ENCODE measurements at regions not wholly inside any gene's neighbourhood (a gene's known extent, or its start where the extent isn't known, plus 50 kb on each side); places are given as distances from the start of the nearest gene placed in this dataset.
A peak's percentile ranks its signal among the peaks of the same experiment; 100 is the strongest.
"Not testable (repeated sequence)": the region's sequence is repeated elsewhere in the genome, so short reads cannot be mapped to it uniquely, and the experiment has no call there.

GRCh38 chr17:21470422-21470821 lies 94.3 kb downstream of the KCNJ12 start:
- not testable (repeated sequence) for DNase-seq (ENCODE audit: low read depth)

- DNase-seq (ENCODE audit: low read depth), result no peak
Observed at GRCh38 chr17:21470861-21471260, 94.7 kb downstream of the KCNJ12 start.

GRCh38 chr17:21474815-21475214 lies 98.7 kb downstream of the KCNJ12 start:
- no peak for DNase-seq (ENCODE audit: low read depth)

- no peak for DNase-seq (ENCODE audit: low read depth)
Observed at GRCh38 chr17:21475571-21475970, 99.4 kb downstream of the KCNJ12 start.

GRCh38 chr17:21476867-21477266 lies 100.7 kb downstream of the KCNJ12 start:
- DNase-seq (ENCODE audit: low read depth), result no peak

- no peak for DNase-seq (ENCODE audit: low read depth)
Observed at GRCh38 chr17:21482189-21482865, 106.2 kb downstream of the KCNJ12 start.

GRCh38 chr17:21488043-21488442 lies 111.9 kb downstream of the KCNJ12 start:
- not testable (repeated sequence) for DNase-seq (ENCODE audit: low read depth)

- no peak for DNase-seq (ENCODE audit: low read depth)
Observed at GRCh38 chr17:21493993-21494392, 117.8 kb downstream of the KCNJ12 start.

GRCh38 chr17:21495281-21495680 lies 119.1 kb downstream of the KCNJ12 start:
- DNase-seq (ENCODE audit: low read depth), result no peak

- DNase-seq (ENCODE audit: low read depth), result no peak
Observed at GRCh38 chr17:21500064-21500463, 123.9 kb downstream of the KCNJ12 start.

GRCh38 chr17:21501927-21502700 lies 126.0 kb downstream of the KCNJ12 start:
- DNase-seq (ENCODE audit: low read depth), result not testable (repeated sequence)

- no peak for DNase-seq (ENCODE audit: low read depth)
Observed at GRCh38 chr17:21505819-21506815, 130.0 kb downstream of the KCNJ12 start.

- not testable (repeated sequence) for DNase-seq (ENCODE audit: low read depth)
Observed at GRCh38 chr17:21507806-21508205, 131.6 kb downstream of the KCNJ12 start.

GRCh38 chr17:21508211-21508610 lies 132.1 kb downstream of the KCNJ12 start:
- DNase-seq (ENCODE audit: low read depth), result no peak

GRCh38 chr17:21509356-21509755 lies 133.2 kb downstream of the KCNJ12 start:
- not testable (repeated sequence) for DNase-seq (ENCODE audit: low read depth)

- DNase-seq (ENCODE audit: low read depth), result no peak
Observed at GRCh38 chr17:21510686-21511362, 134.7 kb downstream of the KCNJ12 start.

- peak; percentile 73 for DNase-seq (ENCODE audit: low read depth)
Observed at GRCh38 chr17:21511363-21512195, 135.4 kb downstream of the KCNJ12 start.

- no peak for DNase-seq (ENCODE audit: low read depth)
Observed at GRCh38 chr17:21512307-21513011, 136.3 kb downstream of the KCNJ12 start.

- DNase-seq (ENCODE audit: low read depth), result peak; percentile 47
Observed at GRCh38 chr17:21513012-21513570, 136.9 kb downstream of the KCNJ12 start.

GRCh38 chr17:21514567-21514966 lies 138.4 kb downstream of the KCNJ12 start:
- DNase-seq (ENCODE audit: low read depth), result not testable (repeated sequence)
